KOPT-K1 (cell line): ENCODE measurements at regions not wholly inside any gene's neighbourhood (a gene's known extent, or its start where the extent isn't known, plus 50 kb on each side); places are given as distances from the start of the nearest gene placed in this dataset.
"Not testable (repeated sequence)": the region's sequence is repeated elsewhere in the genome, so short reads cannot be mapped to it uniquely, and the experiment has no call there.

Experiments
- H3K27ac ChIP-seq: fragments of 200-600 bp; sonication (generic); 2 replicates; pipeline ENCODE4 v1.5.1; 2016; ENCODE audit warnings: antibody characterized with exemption, mild to moderate bottlenecking, low read depth, low read length; ENCODE audit not compliant: poor library complexity, severe bottlenecking
- H3K36me3 ChIP-seq: fragments of 200-600 bp; sonication (generic); 2 replicates; pipeline ENCODE4 v1.5.1; 2017; ENCODE audit warnings: antibody characterized with exemption, mild to moderate bottlenecking, low read length, moderate library complexity; ENCODE audit not compliant: insufficient read depth
- H3K9me3 ChIP-seq: fragments of 200-600 bp; sonication (generic); 2 replicates; pipeline ENCODE4 v1.5.1; 2017; ENCODE audit warnings: antibody characterized with exemption, low read length, mild to moderate bottlenecking; ENCODE audit not compliant: insufficient read depth, poor library complexity, severe bottlenecking

DNA sequence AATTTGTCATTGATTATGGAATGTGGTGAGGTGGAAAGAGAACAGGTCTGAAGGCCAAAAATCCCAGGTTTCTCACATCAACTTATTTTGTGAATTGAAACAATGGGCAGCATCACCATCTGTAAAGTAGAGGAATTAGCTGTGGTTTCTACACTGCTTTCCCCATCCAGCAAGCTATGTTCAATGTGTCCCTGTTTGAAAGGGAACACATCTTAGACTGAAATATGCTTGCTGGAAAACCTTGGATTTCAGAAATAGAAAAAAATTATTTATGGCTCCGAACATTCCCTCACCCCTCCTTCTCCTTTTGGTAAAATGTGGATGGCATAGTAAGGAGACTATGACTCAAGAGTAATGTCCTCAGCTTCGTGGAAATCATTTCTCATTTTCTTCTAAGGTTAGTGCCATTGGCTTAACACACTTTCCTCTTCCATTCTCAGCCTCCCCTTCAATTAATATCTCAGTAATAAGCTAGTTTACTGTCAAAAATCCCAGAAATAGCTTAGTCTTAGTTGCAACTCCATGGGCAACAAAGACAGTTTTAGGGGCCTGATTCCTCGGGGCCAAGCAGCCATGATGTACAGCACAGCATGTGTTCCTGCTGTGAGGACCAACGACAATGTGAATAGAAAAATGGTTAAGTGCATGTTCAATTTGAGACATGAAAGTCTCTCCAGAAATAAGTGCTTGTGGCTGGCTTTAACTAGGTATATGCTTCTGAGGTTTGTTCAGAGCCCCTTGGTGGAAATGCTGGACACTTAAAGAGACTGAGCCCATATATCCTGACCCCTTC is 205.8 kb upstream of the SLC38A2 start:
- H3K27ac ChIP-seq = no peak overlapping the region
- no peaks in the 10 kb centered on the region for H3K36me3 ChIP-seq
- peaks cover 6% of the 10 kb centered on the region for H3K9me3 ChIP-seq

DNA sequence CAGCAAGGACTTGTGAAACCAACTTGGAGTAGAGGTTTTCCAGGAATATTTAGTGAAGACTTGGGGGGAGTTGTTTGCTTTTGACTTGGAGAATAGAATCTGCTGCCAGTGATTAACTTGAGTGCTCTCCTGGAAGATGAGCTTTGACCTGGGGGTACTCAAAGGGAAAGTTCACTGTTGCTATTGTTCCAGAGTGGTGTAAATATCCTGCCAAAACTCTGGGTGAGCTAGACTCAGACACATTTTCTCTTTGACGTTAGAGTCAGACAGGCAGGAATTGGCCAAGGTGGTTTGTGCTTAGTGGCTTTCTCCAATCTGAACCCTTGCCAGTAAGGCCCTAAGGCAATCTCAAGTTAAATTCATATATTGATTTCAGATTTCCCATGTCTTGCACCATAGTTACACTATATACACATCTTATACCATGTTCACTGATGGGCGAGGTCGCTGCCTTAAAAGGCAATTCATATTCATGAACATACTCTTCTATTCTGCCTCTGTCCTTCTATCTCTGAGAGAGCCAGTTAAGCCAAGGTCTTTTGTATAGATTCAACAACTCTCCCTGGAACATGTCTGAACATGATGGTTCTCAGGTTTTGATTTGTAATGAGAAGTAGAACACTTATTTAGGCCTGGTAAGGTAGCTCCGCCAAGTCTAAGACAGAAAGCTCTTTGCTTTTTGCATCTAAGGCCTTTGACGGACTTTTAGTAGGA is 204.6 kb upstream of the SLC38A2 start:
- peaks cover 6% of the 10 kb centered on the region for H3K9me3 ChIP-seq
- H3K36me3 ChIP-seq = no peaks in the 10 kb centered on the region

DNA sequence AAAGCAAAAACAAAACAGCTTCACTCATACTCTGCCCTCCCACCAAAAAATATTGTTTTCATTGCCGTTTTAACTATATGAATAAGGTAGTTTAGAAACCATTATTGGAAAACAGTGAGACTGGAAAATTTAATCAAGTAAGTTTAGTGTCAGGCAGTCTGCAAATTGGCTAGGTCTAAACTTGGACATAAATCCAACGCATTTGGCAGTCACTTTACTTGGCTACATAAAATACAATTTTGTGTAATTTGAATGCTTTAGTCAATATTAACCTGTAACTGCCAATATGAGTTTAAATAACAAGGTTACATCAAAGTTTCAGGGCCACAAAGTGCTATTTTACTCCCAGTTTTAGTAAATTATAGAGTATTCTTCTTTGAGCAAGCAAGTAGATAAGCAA is 202.3 kb upstream of the SLC38A2 start:
- H3K27ac ChIP-seq = no peak overlapping the region
- no peaks in the 10 kb centered on the region for H3K36me3 ChIP-seq
- H3K9me3 ChIP-seq = peaks cover 4% of the 10 kb centered on the region

More for the DNA sequence above, 204.6 kb upstream of the SLC38A2 start:
- no peak overlapping the region for H3K27ac ChIP-seq

DNA sequence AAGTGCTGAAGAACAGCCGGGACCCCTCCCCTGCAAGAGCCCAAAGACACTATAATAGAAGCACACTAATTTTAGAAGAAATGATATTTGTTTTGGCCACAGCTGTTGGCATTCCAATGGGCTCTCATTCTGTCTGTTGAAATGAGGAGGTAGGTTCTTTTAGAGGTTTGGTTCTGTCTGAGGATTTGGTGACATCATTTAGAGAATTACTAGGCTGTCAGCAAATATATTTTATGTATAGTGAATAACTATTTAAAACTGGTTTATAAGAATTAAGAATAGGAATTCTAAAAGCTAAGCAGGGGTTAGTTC is 200.7 kb upstream of the SLC38A2 start:
- no peak overlapping the region for H3K27ac ChIP-seq
- peaks cover 19% of the 10 kb centered on the region for H3K9me3 ChIP-seq
- no peaks in the 10 kb centered on the region for H3K36me3 ChIP-seq

DNA sequence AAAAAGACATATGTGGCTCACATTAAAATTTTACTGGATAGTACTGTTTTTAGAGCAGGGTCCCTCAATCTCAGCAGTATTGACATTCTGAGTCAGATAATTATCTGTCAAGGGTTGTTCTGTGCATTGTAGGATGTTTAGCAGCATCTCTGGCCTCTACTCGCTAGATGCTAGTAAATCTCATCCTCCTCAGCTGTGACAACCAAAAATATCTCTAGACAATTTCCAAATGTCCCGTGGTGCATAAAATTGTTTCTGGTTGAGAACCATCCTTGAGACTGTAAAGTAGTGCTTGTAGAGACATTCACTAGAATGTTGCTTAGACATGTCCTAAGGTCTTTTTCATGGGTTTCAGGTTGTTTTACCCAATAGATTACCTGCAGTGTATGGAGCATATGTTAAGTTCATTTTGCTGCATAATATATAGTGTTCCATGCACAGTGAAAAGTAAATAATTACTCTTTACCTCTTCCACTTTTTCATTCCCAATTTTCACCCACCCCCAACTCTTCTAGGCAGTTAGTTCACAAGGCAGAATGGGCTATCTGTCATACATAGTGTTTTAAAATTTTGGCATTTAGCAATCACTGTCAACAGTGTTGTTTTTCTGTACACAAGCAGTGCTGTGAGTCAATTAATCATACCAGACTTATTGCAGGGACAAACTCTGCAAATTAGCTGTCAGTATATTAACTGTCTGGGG is 200.2 kb upstream of the SLC38A2 start:
- peaks cover 24% of the 10 kb centered on the region for H3K9me3 ChIP-seq
- H3K36me3 ChIP-seq = no peaks in the 10 kb centered on the region
- no peak overlapping the region for H3K27ac ChIP-seq

DNA sequence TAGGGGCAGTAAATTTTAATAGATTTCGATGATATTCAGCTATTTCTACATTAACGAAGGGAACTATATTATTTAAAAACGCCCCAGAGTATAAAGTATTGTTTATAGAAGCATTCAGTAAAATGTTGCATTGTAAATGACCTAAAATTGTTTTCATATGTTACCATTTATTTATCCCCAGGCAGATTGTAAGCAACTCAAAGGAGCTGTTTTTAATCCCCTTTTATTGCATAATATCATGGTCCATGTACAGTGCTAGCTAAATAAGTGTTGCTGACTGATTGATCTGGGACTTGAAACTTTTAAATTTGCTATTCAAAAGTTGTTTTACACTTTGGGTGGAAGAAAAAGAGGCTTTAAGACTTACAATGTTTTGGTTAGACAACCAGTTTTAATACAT is 199.0 kb upstream of the SLC38A2 start:
- no peaks in the 10 kb centered on the region for H3K36me3 ChIP-seq
- peaks cover 36% of the 10 kb centered on the region for H3K9me3 ChIP-seq

DNA sequence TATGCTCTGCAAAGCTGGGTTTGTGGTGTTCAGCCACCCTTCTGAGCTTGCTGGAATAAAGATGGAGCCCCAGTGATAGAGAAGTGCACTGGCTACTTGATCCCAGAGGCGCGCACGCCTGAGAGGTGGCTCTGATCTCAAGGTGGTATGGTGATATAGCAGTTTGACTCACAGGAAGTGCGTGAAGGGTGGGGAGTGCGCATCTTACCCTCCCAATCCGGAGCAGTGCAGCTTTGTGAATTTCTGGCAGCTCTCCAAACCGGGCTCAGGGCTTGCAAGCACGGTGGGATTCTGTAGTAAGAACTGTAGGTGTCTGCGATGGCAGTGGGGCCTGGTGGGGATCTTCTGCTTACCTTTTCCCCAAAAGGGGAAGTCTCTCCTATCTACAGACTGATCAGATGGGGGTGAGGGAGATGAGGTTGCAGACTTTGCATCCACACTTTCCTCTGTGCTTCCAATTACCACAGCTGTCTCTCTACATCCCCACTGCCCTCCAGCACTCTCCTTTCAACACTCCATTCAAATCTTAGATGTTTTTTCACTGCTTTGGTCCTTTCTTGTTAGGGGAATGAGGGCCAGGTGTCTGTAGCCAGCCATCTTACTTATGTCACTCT is 197.4 kb upstream of the SLC38A2 start:
- H3K9me3 ChIP-seq = peaks cover 50% of the 10 kb centered on the region
- H3K36me3 ChIP-seq = no peaks in the 10 kb centered on the region
- no peak overlapping the region for H3K27ac ChIP-seq

More for the DNA sequence above, 199.0 kb upstream of the SLC38A2 start:
- no peak overlapping the region for H3K27ac ChIP-seq

DNA sequence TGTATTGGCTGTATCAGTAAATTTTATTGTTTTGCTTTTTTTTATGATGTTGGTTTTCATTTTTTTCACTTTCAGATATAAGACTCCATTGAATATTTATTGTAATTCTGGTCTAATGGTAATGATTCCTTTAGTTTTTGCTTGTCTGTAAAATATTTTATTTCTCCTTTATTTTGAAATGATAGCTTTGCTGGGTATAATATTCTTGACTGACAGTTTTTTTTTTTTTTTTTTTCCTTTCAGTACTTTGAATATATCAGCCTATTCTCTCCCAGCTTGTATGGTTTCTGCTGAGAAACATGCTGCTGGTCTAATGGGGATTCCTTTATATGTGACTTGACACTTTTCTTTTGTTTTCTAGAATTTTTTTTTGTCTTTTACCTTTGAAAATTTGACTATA is 195.1 kb upstream of the SLC38A2 start:
- no peak overlapping the region for H3K27ac ChIP-seq
- H3K36me3 ChIP-seq = no peaks in the 10 kb centered on the region

DNA sequence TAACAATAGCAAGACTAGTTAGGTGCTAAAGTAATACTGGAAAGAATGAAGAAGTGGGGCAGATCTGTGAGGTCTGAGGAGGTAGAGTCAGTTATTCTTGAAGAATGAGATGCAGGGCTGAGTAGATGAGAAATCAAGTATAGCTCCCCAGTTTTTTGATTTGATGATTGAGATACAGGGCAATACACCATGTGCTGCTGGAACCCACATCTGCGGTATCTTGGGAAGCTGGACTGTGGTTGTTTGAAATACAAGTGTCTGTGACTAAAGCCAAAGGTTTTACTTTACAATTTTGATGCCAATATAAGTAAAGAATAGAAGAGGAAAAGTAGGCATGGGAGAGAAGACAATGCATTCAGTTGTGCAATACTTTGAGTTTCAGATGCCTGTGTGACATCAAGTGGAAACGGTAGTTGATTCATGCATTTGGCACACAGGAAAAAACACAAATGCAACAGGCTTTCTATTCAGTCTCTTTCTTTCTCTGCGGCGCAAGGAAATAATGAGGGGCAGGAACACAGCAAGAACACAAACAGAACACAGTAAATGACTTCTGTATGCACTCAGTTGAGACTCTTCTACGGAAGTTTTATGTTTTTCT is 190.2 kb upstream of the SLC38A2 start:
- Histone ChIP-seq H3K36me3 (no peaks in the 10 kb centered on the region), H3K27ac (no peak overlapping the region), H3K9me3 (peaks cover 32% of the 10 kb centered on the region)

More for the DNA sequence above, 195.1 kb upstream of the SLC38A2 start:
- peaks cover 57% of the 10 kb centered on the region for H3K9me3 ChIP-seq

DNA sequence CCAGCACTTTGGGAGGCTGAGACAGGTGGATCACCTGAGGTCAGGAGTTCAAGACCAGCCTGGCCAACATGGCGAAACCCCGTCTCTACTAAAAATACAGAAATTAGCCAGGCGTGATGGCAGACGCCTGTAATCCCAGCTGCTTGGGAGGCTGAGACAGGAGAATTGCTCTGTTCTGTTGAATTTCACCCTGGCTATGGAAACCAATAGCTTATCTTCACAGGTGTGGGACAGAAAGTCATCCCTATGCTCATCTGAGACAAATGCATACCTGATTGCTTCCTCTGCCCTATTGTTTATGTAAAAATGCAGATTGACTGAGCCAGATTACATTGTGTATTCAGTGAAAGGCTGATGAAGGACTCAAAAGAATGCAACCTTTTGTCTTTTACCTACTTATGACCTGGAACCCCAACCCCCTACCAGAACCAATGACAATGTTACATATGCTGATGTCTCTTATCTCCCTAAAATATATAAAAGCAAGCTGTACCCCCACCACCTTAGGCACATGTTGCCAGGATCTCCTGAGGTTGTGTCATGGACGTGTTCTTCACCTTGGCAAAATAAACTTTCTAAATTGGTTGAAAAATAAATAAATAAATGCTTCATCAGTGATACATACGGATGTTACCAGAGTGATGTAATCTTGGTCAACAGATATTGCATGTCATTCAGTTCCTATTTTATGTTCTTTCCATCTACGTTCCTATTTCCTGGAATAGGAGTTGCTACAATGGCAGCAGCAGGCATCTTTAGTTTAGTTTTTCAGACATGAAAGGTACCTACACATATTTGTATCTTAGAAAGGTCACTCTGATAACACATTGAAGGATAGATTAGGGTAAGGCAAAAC is 189.4 kb upstream of the SLC38A2 start:
- not testable (repeated sequence) for H3K27ac ChIP-seq

DNA sequence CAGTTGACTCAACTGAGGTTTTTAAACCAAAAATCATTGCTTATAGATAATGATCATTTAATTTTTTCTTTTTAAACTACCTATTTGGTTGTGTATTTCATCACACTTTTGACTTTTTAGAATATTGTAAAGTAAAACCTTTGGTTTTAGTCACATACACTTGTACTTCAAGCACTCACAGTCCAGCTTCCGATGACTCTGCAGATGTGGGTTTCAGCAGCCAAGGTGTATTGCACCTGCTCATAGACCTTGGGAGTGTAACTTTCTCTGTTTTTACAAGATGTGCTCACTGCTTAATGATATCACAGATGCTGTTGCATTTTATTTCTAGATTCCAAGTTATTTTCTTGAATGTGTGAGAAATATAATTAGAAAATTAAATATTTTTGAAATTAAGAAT is 188.3 kb upstream of the SLC38A2 start:
- H3K9me3 ChIP-seq = peaks cover 15% of the 10 kb centered on the region
- no peak overlapping the region for H3K27ac ChIP-seq
- no peaks in the 10 kb centered on the region for H3K36me3 ChIP-seq

More for the DNA sequence above, 189.4 kb upstream of the SLC38A2 start:
- H3K9me3 ChIP-seq = peaks cover 25% of the 10 kb centered on the region
- not testable (repeated sequence) for H3K36me3 ChIP-seq

DNA sequence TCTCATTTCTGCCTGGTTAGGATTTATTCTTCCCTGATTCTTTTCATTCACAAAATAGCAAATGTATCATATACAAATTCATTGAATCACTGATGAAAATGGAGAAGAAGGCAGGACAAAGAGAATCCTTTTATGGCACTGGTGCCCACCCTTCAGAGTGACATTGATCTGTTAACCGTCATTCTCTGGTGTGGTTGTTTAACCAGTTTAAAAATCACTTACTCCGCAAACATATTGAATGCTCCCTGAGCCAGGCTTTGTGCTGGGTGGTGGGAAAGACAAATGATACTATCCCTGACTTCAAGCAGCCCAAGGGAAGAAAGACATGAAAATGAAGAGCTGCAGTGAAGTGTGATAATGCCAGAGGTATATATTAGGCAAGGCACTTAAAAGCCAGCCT is 187.5 kb upstream of the SLC38A2 start:
- H3K27ac ChIP-seq = no peak overlapping the region
- H3K36me3 ChIP-seq = no peaks in the 10 kb centered on the region
- H3K9me3 ChIP-seq = peaks cover 9% of the 10 kb centered on the region

DNA sequence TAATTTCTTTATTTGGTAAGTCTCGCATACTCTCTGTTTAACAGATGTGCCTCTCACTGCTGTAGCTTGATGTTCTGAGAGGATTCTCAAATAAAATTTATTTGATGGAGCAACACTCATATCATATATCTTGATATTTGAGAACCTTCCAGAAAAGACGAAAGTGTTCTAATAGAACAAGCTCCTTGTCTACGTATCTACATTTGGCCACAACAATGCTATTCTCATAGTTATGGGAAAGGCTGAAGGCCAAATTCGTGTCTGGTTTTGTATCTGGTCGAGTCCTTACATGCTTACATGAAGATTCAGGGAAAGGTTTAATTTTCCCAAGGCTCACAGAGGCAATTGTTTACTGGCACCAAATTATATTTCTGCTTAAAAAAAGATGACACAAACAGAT is 186.7 kb upstream of the SLC38A2 start:
- no peak overlapping the region for H3K27ac ChIP-seq
- no peaks in the 10 kb centered on the region for H3K36me3 ChIP-seq

DNA sequence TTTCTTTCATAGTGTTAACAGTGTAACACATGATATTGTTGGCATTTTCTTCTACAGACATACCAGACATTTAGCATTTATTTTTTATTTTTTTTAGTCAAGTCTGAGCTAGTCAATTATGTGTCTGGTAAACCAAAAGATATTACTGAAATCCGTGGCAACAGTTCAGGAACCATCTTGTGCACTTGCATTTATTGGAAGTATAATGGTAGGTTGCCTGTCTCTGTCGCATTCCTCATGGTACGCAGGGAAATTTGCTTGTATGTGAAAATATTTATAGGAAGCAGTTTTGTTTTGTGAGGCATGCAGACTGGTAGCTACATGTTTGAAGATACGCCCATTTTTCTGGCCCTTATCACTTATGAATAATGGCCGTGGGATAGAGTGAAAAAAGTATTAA is 186.1 kb upstream of the SLC38A2 start:
- Histone ChIP-seq H3K36me3 (no peaks in the 10 kb centered on the region), H3K27ac (no peak overlapping the region), H3K9me3 (peaks cover 2% of the 10 kb centered on the region)

More for the DNA sequence above, 186.7 kb upstream of the SLC38A2 start:
- peaks cover 6% of the 10 kb centered on the region for H3K9me3 ChIP-seq
